Endothelial cell of umbilical vein (primary cell): ENCODE measurements at regions not wholly inside any gene's neighbourhood (a gene's known extent, or its start where the extent isn't known, plus 50 kb on each side); places are given as distances from the start of the nearest gene placed in this dataset.

Source experiments
- BruUV-seq: library from RNA; stranded (reverse); fragments of 400-500 nt; replicated peaks from 2 replicates; lab custom pipeline; 2021; lab: Mats Ljungman, UMichigan
- CTCF ChIA-PET: fragments of 300-600, 350-600 bp; sonication (Branson Sonifier 250); formaldehyde crosslinking; loops from one replicate; lab custom pipeline; 2021; ENCODE audit warnings: antibody characterized with exemption, inconsistent platforms; lab: Charles Lee
- POLR2A ChIA-PET: fragments of 300-600, 350-600 bp; sonication (Branson Sonifier 250); formaldehyde crosslinking; loops from one replicate; lab custom pipeline; 2021; ENCODE audit warnings: antibody characterized with exemption, inconsistent platforms; lab: Charles Lee
- DNase-seq: peaks from one replicate; pipeline ENCODE4 v3.0.0-alpha.2; 2011; ENCODE audit warnings: low read depth, low spot score
- FAIRE-seq: peaks from 2 replicates; lab custom pipeline; 2011; peaks lifted over from hg19 to GRCh38; lab: Jason Lieb, UNC
- H2AFZ ChIP-seq: 2 replicates; pipeline ENCODE4 v1.6.0; 2012; ENCODE audit warnings: low read depth, low read length, control low read depth, inconsistent platforms
- H3K27ac ChIP-seq: 2 replicates; pipeline ENCODE4 v1.5.1; 2011; ENCODE audit warnings: low read depth, mild to moderate bottlenecking, control low read depth, low read length, moderate library complexity; ENCODE audit not compliant: insufficient read depth
- H3K27me3 ChIP-seq, 2 experiments: 2 replicates each; pipeline versions ENCODE4 v1.6.0 to v1.6.1; 2011; ENCODE audit warnings: low read length in 2 of 2, mixed read lengths in 1 of 2; ENCODE audit not compliant: control insufficient read depth in 2 of 2, insufficient read depth in 2 of 2
- H3K36me3 ChIP-seq, 2 experiments: 2 replicates in 1 of 2; 3 replicates in 1 of 2; pipeline ENCODE4 v1.5.1; 2011; ENCODE audit warnings: low read length in 2 of 2, mild to moderate bottlenecking in 1 of 2, moderate library complexity in 1 of 2; ENCODE audit not compliant: control insufficient read depth in 2 of 2, insufficient read depth in 2 of 2; ENCODE audit errors: extremely low read depth in 1 of 2
- H3K4me1 ChIP-seq: 3 replicates; pipeline ENCODE4 v1.5.1; 2011; ENCODE audit warnings: mild to moderate bottlenecking, low read length; ENCODE audit not compliant: control insufficient read depth, insufficient read depth; ENCODE audit errors: extremely low read depth
- H3K4me2 ChIP-seq: 2 replicates; pipeline ENCODE4 v1.6.1; 2011; ENCODE audit warnings: low read length, control low read depth, mixed read lengths; ENCODE audit not compliant: insufficient read depth
- H3K4me3 ChIP-seq, 3 experiments: fragments of 200-600 bp in 1 of 3; sonication (generic), shearing (Covaris generic) in 1 of 3; replicated peaks in 1 of 3; 2 replicates each; pipeline ENCODE4 v1.5.1; 2011 to 2016; ENCODE audit warnings: control low read depth in 3 of 3, low read length in 3 of 3, mild to moderate bottlenecking in 2 of 3, inconsistent platforms in 1 of 3, low read depth in 1 of 3, moderate library complexity in 1 of 3; ENCODE audit not compliant: insufficient read depth in 1 of 3
- H3K79me2 ChIP-seq: 2 replicates; pipeline ENCODE4 v1.6.0; 2012; ENCODE audit warnings: low read length, inconsistent platforms; ENCODE audit not compliant: control insufficient read depth, insufficient read depth
- H3K9ac ChIP-seq: replicated peaks from 2 replicates; pipeline ENCODE3; 2011; ENCODE audit warnings: low read length, control low read depth; ENCODE audit not compliant: insufficient read depth; ENCODE audit errors: extremely low read depth
- H3K9me1 ChIP-seq: replicated peaks from 3 replicates; pipeline ENCODE4 v1.6.0; 2011; ENCODE audit warnings: mild to moderate bottlenecking, low read length; ENCODE audit not compliant: control insufficient read depth, insufficient read depth; ENCODE audit errors: extremely low read depth
- H3K9me3 ChIP-seq: replicated peaks from 2 replicates; pipeline ENCODE4 v1.5.1; 2012; ENCODE audit warnings: low read length, inconsistent platforms; ENCODE audit not compliant: control insufficient read depth, insufficient read depth
- H4K20me1 ChIP-seq: replicated peaks from 2 replicates; pipeline ENCODE3; 2011; ENCODE audit warnings: mild to moderate bottlenecking, low read length; ENCODE audit not compliant: control insufficient read depth, insufficient read depth; ENCODE audit errors: extremely low read depth
- CTCF ChIP-seq, 2 donors: IDR thresholded peaks; 1 replicate in 1 of 2; 2 replicates in 1 of 2; pipeline ENCODE4 v1.5.1; 2011; ENCODE audit warnings: low read length in 2 of 2, mild to moderate bottlenecking in 2 of 2, moderate library complexity in 2 of 2, control low read depth in 1 of 2, inconsistent platforms in 1 of 2, low read depth in 1 of 2; ENCODE audit not compliant: insufficient read depth in 1 of 2; ENCODE audit errors: extremely low read depth in 1 of 2
- EZH2 ChIP-seq: IDR thresholded peaks from 2 replicates; pipeline ENCODE4 v1.6.1; 2012; ENCODE audit warnings: borderline replicate concordance, low read depth, mild to moderate bottlenecking, moderate library complexity, low read length, inconsistent platforms; ENCODE audit not compliant: severe bottlenecking
- FOS ChIP-seq: IDR thresholded peaks from 2 replicates; pipeline ENCODE4 v1.6.1; 2011; ENCODE audit warnings: mild to moderate bottlenecking, low read length, moderate library complexity, borderline replicate concordance; ENCODE audit not compliant: insufficient read depth
- GATA2 ChIP-seq: IDR thresholded peaks from 2 replicates; pipeline ENCODE4 v1.7.0; 2011; ENCODE audit warnings: low read depth, mild to moderate bottlenecking, moderate library complexity, mixed read lengths, low read length; ENCODE audit not compliant: insufficient read length, insufficient read depth
- JUN ChIP-seq: IDR thresholded peaks from 2 replicates; pipeline ENCODE4 v1.6.1; 2011; ENCODE audit warnings: borderline replicate concordance, low read depth; ENCODE audit not compliant: insufficient read length, insufficient read depth
- MAX ChIP-seq: IDR thresholded peaks from 2 replicates; pipeline ENCODE4 v1.6.1; 2011; ENCODE audit not compliant: insufficient read depth, insufficient read length
- MYC ChIP-seq: IDR thresholded peaks from one replicate; pipeline ENCODE4 v1.6.1; 2011; ENCODE audit warnings: mild to moderate bottlenecking, low read depth, low read length
- POLR2A ChIP-seq: IDR thresholded peaks from 2 replicates; pipeline ENCODE4 v1.6.1; 2012; ENCODE audit warnings: low read depth, mild to moderate bottlenecking, control low read depth, low read length
- POLR2AphosphoS5 ChIP-seq: IDR thresholded peaks from 2 replicates; pipeline ENCODE4 v1.6.1; 2012; ENCODE audit warnings: low read depth, mild to moderate bottlenecking, control low read depth, low read length, moderate library complexity; ENCODE audit not compliant: insufficient read depth
- dilution Hi-C: fragments of 300-500 bp; cut with MboI; formaldehyde crosslinking; loops from one replicate; pipeline ENCODE4 v1.15.0; 2019; ENCODE audit warnings: low sequenced_read_pairs; ENCODE audit not compliant: extremely low pct_ligation_motif_present
- intact Hi-C: fragments of 100-400 bp; cut with micrococcal nuclease; formaldehyde crosslinking; loops from one replicate; pipeline ENCODE4 v1.10.0; 2022

GRCh38 chr17:12603566-12603965 lies 62.1 kb upstream of the MYOCD start:
- Histone ChIP-seq H3K9me1 (no peaks in the 10 kb centered on the region), H2AFZ (no peak overlapping the region), H3K4me2 (no peak overlapping the region), H3K36me3 (no peaks in the 10 kb centered on the region), H3K27ac (no peak overlapping the region), H4K20me1 (no peaks in the 10 kb centered on the region), H3K9me3 (no peaks in the 10 kb centered on the region), H3K27me3 (no peaks in the 10 kb centered on the region), H3K79me2 (no peaks in the 10 kb centered on the region), H3K4me1 (no peaks in the 10 kb centered on the region), H3K9ac (no peak overlapping the region), H3K4me3 (no peak overlapping the region)
- FAIRE-seq: no peak
- no peak for DNase-seq
- POLR2A ChIA-PET: no interaction called here
- intact Hi-C loops: no loop called here
- CTCF ChIA-PET: no interaction called here
- no peak for TF ChIP-seq GATA2
- TF ChIP-seq JUN: no peak
- dilution Hi-C loops: no loop called here
- no TSS peak for BruUV-seq

GRCh38 chr17:12605222-12605621 lies 60.5 kb upstream of the MYOCD start:
- intact Hi-C loops: no loop called here
- Histone ChIP-seq H2AFZ (no peak overlapping the region), H3K4me3 (no peak overlapping the region), H3K36me3 (no peaks in the 10 kb centered on the region), H3K27me3 (no peaks in the 10 kb centered on the region), H3K79me2 (no peaks in the 10 kb centered on the region), H3K9me3 (no peaks in the 10 kb centered on the region), H4K20me1 (no peaks in the 10 kb centered on the region), H3K4me2 (no peak overlapping the region), H3K9me1 (no peaks in the 10 kb centered on the region), H3K27ac (no peak overlapping the region), H3K4me1 (no peaks in the 10 kb centered on the region), H3K9ac (no peak overlapping the region)
- TF ChIP-seq JUN (no peak), CTCF (IDR thresholded peaks at IDR 0.05; ENCODE audit: extremely low read depth in 1 of 2, insufficient read depth in 1 of 2, low read depth in 1 of 2, low read length in 2 of 2) (no peak), POLR2AphosphoS5 (no peak), FOS (no peak), MAX (no peak), GATA2 (no peak), POLR2A (no peak), MYC (no peak), EZH2 (no peak)
- ChIA-PET CTCF (no interaction called here), POLR2A (no interaction called here)
- no TSS peak for BruUV-seq
- DNase-seq: no peak
- FAIRE-seq: no peak
- dilution Hi-C loops: no loop called here
